ENCODE measurements at regions not wholly inside any gene's neighbourhood (a gene's known extent, or its start where the extent isn't known, plus 50 kb on each side); places are given as distances from the start of the nearest gene placed in this dataset.
"Not testable (repeated sequence)": the region's sequence is repeated elsewhere in the genome, so short reads cannot be mapped to it uniquely, and the experiment has no call there.

GRCh38 chrX:130531066-130531465 lies 129.3 kb downstream of the RBMX2 start:
- Mint-ChIP-seq H3K4me1 (no peaks in the 10 kb centered on the region), H3K27me3 (no peaks in the 10 kb centered on the region), H3K4me3 (no peak overlapping the region)

GRCh38 chrX:130539721-130540321 lies 138.0 kb downstream of the RBMX2 start:
- H3K4me1 Mint-ChIP-seq: no peaks in the 10 kb centered on the region
- H3K27ac Mint-ChIP-seq: no peak overlapping the region
- ATAC-seq: no peak
- peak; percentile 13 to 27 for DNase-seq
- peaks cover 7% of the 10 kb centered on the region for H3K27me3 Mint-ChIP-seq
- H3K9me3 Mint-ChIP-seq: no peaks in the 10 kb centered on the region
- no peak overlapping the region for H3K4me3 Mint-ChIP-seq

More at GRCh38 chrX:130531066-130531465, 129.3 kb downstream of the RBMX2 start:
- ATAC-seq: peak; percentile 15
- Mint-ChIP-seq H3K27ac (peak overlapping the region in 1 of 2 donors; percentile 63), H3K9me3 (no peaks in the 10 kb centered on the region)
- DNase-seq: no peak

- ATAC-seq: no peak
- DNase-seq: no peak
- Mint-ChIP-seq H3K27ac (no peak overlapping the region), H3K4me3 (no peak overlapping the region), H3K27me3 (peaks cover 16% of the 10 kb centered on the region), H3K9me3 (no peaks in the 10 kb centered on the region), H3K4me1 (no peaks in the 10 kb centered on the region)
Observed at GRCh38 chrX:130543603-130544325, 142.0 kb downstream of the RBMX2 start.

- Mint-ChIP-seq H3K4me1 (no peaks in the 10 kb centered on the region), H3K27me3 (peaks cover 12% of the 10 kb centered on the region), H3K9me3 (no peaks in the 10 kb centered on the region), H3K4me3 (no peak overlapping the region), H3K27ac (no peak overlapping the region)
- ATAC-seq (no peak), DNase-seq (no peak)
Observed at GRCh38 chrX:130545796-130546195, 144.0 kb downstream of the RBMX2 start.

GRCh38 chrX:130549382-130549781 lies 147.6 kb downstream of the RBMX2 start:
- DNase-seq, H3K9me3 Mint-ChIP-seq, ATAC-seq, H3K4me3 Mint-ChIP-seq, H3K27ac Mint-ChIP-seq, H3K4me1 Mint-ChIP-seq: not testable (repeated sequence)
- peaks cover 12% of the 10 kb centered on the region for H3K27me3 Mint-ChIP-seq

GRCh38 chrX:130550351-130550750 lies 148.6 kb downstream of the RBMX2 start:
- no peaks in the 10 kb centered on the region for H3K4me1 Mint-ChIP-seq
- no peak for DNase-seq
- H3K9me3 Mint-ChIP-seq: no peaks in the 10 kb centered on the region
- no peak overlapping the region for H3K27ac Mint-ChIP-seq
- peaks cover 12% of the 10 kb centered on the region for H3K27me3 Mint-ChIP-seq
- no peak for ATAC-seq
- no peak overlapping the region for H3K4me3 Mint-ChIP-seq

GRCh38 chrX:130552444-130553073 lies 150.8 kb downstream of the RBMX2 start:
- no peak overlapping the region for H3K4me3 Mint-ChIP-seq
- DNase-seq (no peak), ATAC-seq (no peak)
- peaks cover 12% of the 10 kb centered on the region for H3K27me3 Mint-ChIP-seq
- H3K4me1 Mint-ChIP-seq: no peaks in the 10 kb centered on the region
- no peaks in the 10 kb centered on the region for H3K9me3 Mint-ChIP-seq
- H3K27ac Mint-ChIP-seq: no peak overlapping the region

- Mint-ChIP-seq H3K27me3 (no peaks in the 10 kb centered on the region), H3K4me1 (no peaks in the 10 kb centered on the region), H3K4me3 (no peak overlapping the region), H3K27ac (no peak overlapping the region), H3K9me3 (no peaks in the 10 kb centered on the region)
- ATAC-seq: no peak
- no peak for DNase-seq
Observed at GRCh38 chrX:130555341-130555740, 153.6 kb downstream of the RBMX2 start.

- DNase-seq: no peak
- H3K4me3 Mint-ChIP-seq: no peak overlapping the region
- no peak for ATAC-seq
- H3K27ac Mint-ChIP-seq: no peak overlapping the region
- H3K9me3 Mint-ChIP-seq: no peaks in the 10 kb centered on the region
- no peaks in the 10 kb centered on the region for H3K27me3 Mint-ChIP-seq
- no peaks in the 10 kb centered on the region for H3K4me1 Mint-ChIP-seq
Observed at GRCh38 chrX:130555757-130556156, 154.0 kb downstream of the RBMX2 start.

- H3K4me3 Mint-ChIP-seq: no peak overlapping the region
- H3K4me1 Mint-ChIP-seq: no peaks in the 10 kb centered on the region
- H3K9me3 Mint-ChIP-seq: no peaks in the 10 kb centered on the region
- H3K27me3 Mint-ChIP-seq: no peaks in the 10 kb centered on the region
- DNase-seq (no peak), ATAC-seq (no peak)
- no peak overlapping the region for H3K27ac Mint-ChIP-seq
Observed at GRCh38 chrX:130556951-130557350, 155.2 kb downstream of the RBMX2 start.

GRCh38 chrX:130560544-130560943 lies 158.8 kb downstream of the RBMX2 start:
- H3K27ac Mint-ChIP-seq: peak overlapping the region in 1 of 2 donors; percentile 57
- DNase-seq: no peak
- ATAC-seq: no peak
- H3K9me3 Mint-ChIP-seq: no peaks in the 10 kb centered on the region
- H3K4me3 Mint-ChIP-seq: no peak overlapping the region
- H3K27me3 Mint-ChIP-seq: peaks cover 9% of the 10 kb centered on the region
- H3K4me1 Mint-ChIP-seq: no peaks in the 10 kb centered on the region

GRCh38 chrX:130561930-130562329 lies 160.1 kb downstream of the RBMX2 start:
- no peaks in the 10 kb centered on the region for H3K9me3 Mint-ChIP-seq
- DNase-seq (no peak), ATAC-seq (no peak)
- no peaks in the 10 kb centered on the region for H3K4me1 Mint-ChIP-seq
- peaks cover 9% of the 10 kb centered on the region for H3K27me3 Mint-ChIP-seq
- no peak overlapping the region for H3K4me3 Mint-ChIP-seq
- no peak overlapping the region for H3K27ac Mint-ChIP-seq

GRCh38 chrX:130563476-130563875 lies 161.7 kb downstream of the RBMX2 start:
- H3K27me3 Mint-ChIP-seq: peaks cover 9% of the 10 kb centered on the region
- no peak overlapping the region for H3K27ac Mint-ChIP-seq
- H3K4me1 Mint-ChIP-seq: no peaks in the 10 kb centered on the region
- DNase-seq: no peak
- H3K9me3 Mint-ChIP-seq: no peaks in the 10 kb centered on the region
- no peak overlapping the region for H3K4me3 Mint-ChIP-seq
- no peak for ATAC-seq

GRCh38 chrX:130566028-130566683 lies 164.4 kb downstream of the RBMX2 start:
- DNase-seq: no peak
- Mint-ChIP-seq H3K4me3 (no peak overlapping the region), H3K27ac (no peak overlapping the region), H3K9me3 (no peaks in the 10 kb centered on the region), H3K4me1 (no peaks in the 10 kb centered on the region), H3K27me3 (peaks cover 9% of the 10 kb centered on the region)
- no peak for ATAC-seq

- not testable (repeated sequence) for ATAC-seq, H3K4me1 Mint-ChIP-seq, H3K27ac Mint-ChIP-seq, H3K4me3 Mint-ChIP-seq, H3K9me3 Mint-ChIP-seq, DNase-seq, H3K27me3 Mint-ChIP-seq
Observed at GRCh38 chrX:130573030-130573429, 171.2 kb downstream of the RBMX2 start.
